Hepatic stellate cell (primary cell): ENCODE measurements at regions not wholly inside any gene's neighbourhood (a gene's known extent, or its start where the extent isn't known, plus 50 kb on each side); places are given as distances from the start of the nearest gene placed in this dataset.

ENCODE experiments used
- DNase-seq: peaks from one replicate; pipeline ENCODE4 v3.0.0; 2011; ENCODE audit warnings: low spot score

DNA sequence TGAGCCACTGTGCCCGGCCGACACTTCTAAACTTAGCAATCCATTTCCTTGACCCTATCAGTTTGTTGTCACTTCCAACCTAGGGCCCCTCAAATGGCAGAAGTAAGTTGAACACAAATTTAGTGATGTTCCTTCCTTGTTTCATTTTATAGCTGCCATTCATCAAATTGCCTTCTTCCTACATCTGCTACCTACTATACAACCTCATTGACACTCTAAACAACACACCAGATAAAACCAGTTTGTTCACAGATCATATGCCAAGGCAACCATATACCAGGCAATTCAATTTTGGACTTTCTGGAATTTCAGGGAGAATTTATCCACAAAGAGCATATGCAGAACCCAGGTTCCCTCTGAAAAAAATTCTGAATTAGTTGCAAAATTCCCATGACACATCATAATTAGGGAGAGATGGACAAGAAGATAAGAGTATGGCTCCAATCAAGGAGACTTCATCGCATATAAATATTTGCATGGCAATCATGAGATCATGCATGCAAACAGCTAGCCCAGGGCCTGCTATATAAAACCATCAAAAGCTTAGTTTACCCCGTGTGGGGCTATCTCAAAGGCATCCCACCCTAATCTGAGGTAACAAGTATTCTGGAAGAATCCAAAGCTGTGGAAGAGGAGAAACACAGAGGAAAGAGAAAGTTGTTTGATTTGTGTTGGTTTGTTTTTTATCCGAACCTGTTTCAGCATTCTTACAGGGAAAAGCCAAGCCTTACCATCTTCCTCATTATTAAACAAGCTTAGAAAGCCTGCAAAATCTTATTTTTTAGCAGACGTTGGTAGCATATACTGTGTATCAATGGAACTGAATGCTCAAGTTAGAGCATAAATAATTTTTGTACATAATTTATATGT is 132.8 kb upstream of the TNFAIP3 start:
- no peak for DNase-seq

- DNase-seq = no peak
Measured at GRCh38 chr6:137734875-137735182, 132.2 kb upstream of the TNFAIP3 start.

- DNase-seq = no peak
Measured at GRCh38 chr6:137736048-137736818, 130.8 kb upstream of the TNFAIP3 start.

DNA sequence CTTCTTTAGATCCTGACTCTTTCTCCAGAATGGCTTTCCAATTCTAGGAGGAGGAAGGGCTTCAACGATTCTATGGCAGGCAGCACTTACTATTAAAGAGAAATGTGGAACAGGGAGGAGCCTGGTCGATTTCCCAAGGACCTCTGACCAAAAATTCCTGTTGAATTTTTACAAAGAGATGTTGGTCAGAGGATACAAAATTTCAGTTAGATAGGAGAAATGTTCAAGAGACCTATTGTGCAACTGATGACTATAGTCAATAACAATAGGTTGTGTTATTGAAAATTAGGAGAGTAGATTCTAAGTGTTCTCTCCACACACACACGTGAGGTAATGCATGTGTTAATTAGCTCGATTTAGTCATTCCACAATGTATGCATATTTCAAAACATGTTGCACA is 130.1 kb upstream of the TNFAIP3 start:
- no peak for DNase-seq

DNA sequence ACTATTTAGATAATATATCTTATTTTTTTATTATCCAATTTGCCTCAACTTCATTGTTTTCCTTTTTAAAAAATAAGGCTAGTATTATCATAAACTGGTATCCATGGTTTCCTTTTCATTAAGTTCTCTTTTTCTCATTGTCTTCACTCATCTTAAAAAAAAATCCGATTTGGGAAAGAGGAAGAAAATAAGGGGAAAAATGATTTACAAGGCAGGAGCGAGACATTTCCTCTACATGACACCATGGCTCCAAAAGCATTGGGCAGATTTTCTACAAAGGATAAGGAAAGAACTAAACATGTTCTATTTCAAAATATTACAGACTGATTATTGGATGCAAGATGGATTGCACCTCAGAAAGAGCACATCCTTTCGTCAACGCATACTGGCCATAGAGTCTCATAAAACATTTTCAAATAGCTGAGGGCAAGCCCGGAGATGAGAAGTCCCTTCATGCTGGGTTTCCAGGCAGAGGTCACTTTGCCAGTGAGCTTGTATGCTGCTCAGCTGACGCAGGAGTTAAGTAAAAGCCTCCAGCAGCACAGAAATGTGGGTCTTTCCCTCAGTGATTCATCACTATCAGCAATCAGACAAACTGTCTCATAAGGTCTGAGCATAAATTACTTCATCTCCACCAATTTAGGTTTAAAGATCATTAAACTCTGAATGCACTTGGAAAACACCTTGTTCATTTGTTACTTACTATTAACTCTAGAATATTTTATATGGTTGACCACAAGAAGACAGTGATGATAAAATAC is 129.0 kb upstream of the TNFAIP3 start:
- DNase-seq = no peak

DNA sequence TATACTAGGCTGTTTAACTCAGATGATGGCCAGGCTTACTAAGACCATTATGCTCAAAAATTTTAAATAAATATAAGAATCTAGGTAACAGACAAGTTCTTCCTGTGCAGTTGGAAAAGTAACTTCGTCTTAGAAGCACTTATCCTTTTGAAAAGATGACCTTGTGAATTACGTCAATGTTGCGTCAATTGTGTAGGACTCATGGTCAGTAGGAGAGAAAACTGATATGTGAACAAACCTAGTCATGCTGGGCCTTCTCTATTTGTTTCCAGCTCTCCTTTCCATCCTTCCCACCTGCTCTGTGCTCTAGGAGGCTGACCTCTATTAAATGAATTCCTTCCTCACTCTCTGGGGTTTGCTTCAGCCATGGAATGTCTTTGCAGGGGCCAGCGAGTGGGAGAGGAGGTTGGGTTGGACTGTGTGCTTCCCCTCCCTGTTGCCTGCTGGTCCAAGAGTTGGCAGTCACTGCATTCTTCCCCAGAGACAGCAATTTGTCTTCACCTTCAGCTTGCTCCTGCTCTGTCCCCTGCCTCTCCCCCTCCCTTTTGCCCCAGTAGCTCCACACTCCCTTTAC is 128.0 kb upstream of the TNFAIP3 start:
- DNase-seq = no peak

- DNase-seq = no peak
Measured at GRCh38 chr6:137739544-137739943, 127.5 kb upstream of the TNFAIP3 start.

- no peak for DNase-seq
Measured at GRCh38 chr6:137740091-137740755, 126.8 kb upstream of the TNFAIP3 start.

GRCh38 chr6:137740967-137741761 is 125.9 kb upstream of the TNFAIP3 start:
- no peak for DNase-seq

DNA sequence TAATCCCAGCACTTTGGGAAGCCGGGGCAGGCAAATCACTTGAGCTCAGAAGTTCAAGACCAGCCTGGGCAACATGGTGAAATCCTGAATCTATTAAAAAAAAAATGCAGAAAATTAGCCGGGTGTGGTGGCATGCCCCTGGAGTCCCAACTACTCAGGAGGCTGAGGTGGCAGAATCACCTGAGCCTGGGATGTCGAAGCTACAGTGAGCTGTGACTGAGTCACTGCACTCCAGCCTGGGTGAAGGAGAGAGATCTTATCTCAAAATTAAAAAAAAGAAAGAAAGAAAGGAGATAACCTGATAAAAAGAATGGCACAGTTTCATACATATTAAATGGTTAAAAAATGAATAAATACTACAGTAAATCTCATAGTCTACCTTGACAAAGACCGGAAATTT is 123.6 kb upstream of the TNFAIP3 start:
- no peak for DNase-seq

GRCh38 chr6:137744877-137745276 is 122.2 kb upstream of the TNFAIP3 start:
- DNase-seq = no peak

- no peak for DNase-seq
Measured at GRCh38 chr6:137745321-137745720, 121.7 kb upstream of the TNFAIP3 start.

DNA sequence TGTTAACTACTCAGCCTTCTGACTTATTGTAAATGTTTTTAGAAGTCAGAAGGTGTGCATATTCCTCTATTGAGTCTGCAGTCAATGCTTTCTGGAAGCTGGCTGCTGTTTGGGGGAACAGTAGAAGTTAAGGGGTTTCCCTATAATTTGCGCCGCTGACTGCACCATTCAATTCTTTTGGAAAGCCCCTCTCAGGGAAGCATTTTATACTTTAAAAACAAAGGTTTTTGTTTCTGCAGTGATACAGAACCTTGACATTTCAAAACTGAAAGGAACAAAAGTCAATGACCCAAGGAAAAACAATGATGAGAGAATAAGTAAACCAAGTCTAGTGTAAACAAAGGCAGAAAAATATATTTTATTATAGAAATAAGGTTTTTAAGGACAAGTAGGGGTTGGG is 120.8 kb upstream of the TNFAIP3 start:
- no peak for DNase-seq

GRCh38 chr6:137749696-137750211 is 117.3 kb upstream of the TNFAIP3 start:
- no peak for DNase-seq

- DNase-seq = no peak
Measured at GRCh38 chr6:137750297-137750696, 116.8 kb upstream of the TNFAIP3 start.

GRCh38 chr6:137751768-137752560 is 115.1 kb upstream of the TNFAIP3 start:
- DNase-seq = no peak

- no peak for DNase-seq
Measured at GRCh38 chr6:137754366-137754765, 112.7 kb upstream of the TNFAIP3 start.

DNA sequence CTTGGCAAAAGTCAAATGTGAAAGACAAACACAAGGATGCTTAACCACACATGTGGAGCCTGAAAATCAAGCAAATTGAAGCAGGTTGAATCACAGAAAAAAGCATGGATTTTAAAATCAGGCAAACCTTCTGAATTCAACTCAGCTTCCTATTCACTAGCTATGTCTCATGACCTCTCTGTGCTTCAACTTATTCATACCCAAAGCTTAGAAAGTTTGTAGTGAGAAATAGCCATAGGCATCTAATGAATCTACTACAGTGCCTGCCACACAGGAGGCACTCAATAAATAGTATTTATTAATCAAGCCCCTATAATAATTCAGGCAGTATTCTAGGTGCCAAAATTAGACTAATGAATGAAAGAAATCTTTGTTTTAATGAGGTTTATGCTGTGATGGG is 112.2 kb upstream of the TNFAIP3 start:
- no peak for DNase-seq

DNA sequence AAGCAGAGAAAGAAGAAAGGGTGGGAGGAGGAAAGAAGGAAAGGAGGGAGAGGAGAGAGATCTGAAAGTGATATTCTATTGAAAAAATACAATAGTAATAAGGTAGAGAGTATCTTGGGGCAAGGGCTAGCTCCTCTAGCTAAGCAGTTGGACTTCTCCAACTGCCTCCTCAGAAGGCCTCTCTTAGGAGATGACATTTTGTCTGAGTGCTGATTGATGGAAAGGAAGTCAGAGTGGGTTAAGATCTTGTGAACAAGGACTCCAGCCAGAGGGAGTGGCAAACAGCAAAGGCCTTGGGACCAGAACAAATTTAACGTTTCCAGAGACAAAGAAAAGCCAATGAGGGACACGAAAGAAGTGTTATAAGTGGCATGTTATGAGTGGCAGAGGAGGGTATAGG is 111.8 kb upstream of the TNFAIP3 start:
- no peak for DNase-seq

- DNase-seq = no peak
Measured at GRCh38 chr6:137756788-137757187, 110.3 kb upstream of the TNFAIP3 start.
